Panc1 (cell line): ENCODE measurements at regions not wholly inside any gene's neighbourhood (a gene's known extent, or its start where the extent isn't known, plus 50 kb on each side); places are given as distances from the start of the nearest gene placed in this dataset.

Experiments
- ATAC-seq: fragments of 200-7000 bp; cut with Tn5 transposase; 2 replicates; pipeline ENCODE4 v1.9.1; 2020; ENCODE audit warnings: mild to moderate bottlenecking, moderate library complexity
- BruUV-seq: library from RNA; stranded (reverse); fragments of 400-500 nt; replicated peaks from 2 replicates; lab custom pipeline; 2021; lab: Mats Ljungman, UMichigan
- CTCF ChIA-PET: fragments of 300-600 bp; sonication (Branson Sonifier 250); formaldehyde crosslinking; loops from one replicate; lab custom pipeline; 2022; ENCODE audit warnings: antibody characterized with exemption; lab: Charles Lee
- POLR2A ChIA-PET: fragments of 300-600 bp; sonication (Branson Sonifier 250); formaldehyde crosslinking; loops from one replicate; lab custom pipeline; 2022; ENCODE audit warnings: antibody characterized with exemption; lab: Charles Lee
- DNase-seq: peaks from one replicate; pipeline ENCODE4 v3.0.0-alpha.2; 2010; ENCODE audit warnings: low read depth, low spot score
- H3K27ac ChIP-seq: 2 replicates; pipeline ENCODE4 v1.5.1; 2011; ENCODE audit warnings: mild to moderate bottlenecking, low read length, inconsistent platforms
- H3K27me3 ChIP-seq: fragments of 200-500 bp; sonication (Bioruptor generic); 2 replicates; pipeline ENCODE4 v1.6.0; 2014; ENCODE audit warnings: low read length, inconsistent platforms; ENCODE audit not compliant: control insufficient read depth, insufficient read depth
- H3K36me3 ChIP-seq: fragments of 200-500 bp; sonication (Bioruptor generic); 2 replicates; pipeline ENCODE4 v1.5.1; 2014; ENCODE audit warnings: inconsistent platforms, mild to moderate bottlenecking, low read length, moderate library complexity; ENCODE audit not compliant: control insufficient read depth, insufficient read depth
- H3K4me1 ChIP-seq: 2 replicates; pipeline ENCODE4 v1.5.1; 2011; ENCODE audit warnings: inconsistent platforms, mild to moderate bottlenecking, low read length, moderate library complexity; ENCODE audit not compliant: control insufficient read depth, insufficient read depth
- H3K4me3 ChIP-seq, 2 experiments: 2 replicates each; pipeline ENCODE4 v1.5.1; 2011 to 2012; ENCODE audit warnings: low read depth in 2 of 2, low read length in 2 of 2, mild to moderate bottlenecking in 2 of 2, inconsistent platforms in 1 of 2, moderate library complexity in 1 of 2
- H3K9me3 ChIP-seq: fragments of 200-500 bp; sonication (Bioruptor generic); 2 replicates; pipeline ENCODE4 v1.5.1; 2014; ENCODE audit warnings: low read depth, mild to moderate bottlenecking, inconsistent platforms, low read length, moderate library complexity; ENCODE audit not compliant: control insufficient read depth, insufficient read depth
- POLR2AphosphoS5 ChIP-seq: IDR thresholded peaks from 2 replicates; pipeline ENCODE4 v1.6.1; 2012; ENCODE audit warnings: mild to moderate bottlenecking, low read depth, low read length, moderate library complexity
- SIN3A ChIP-seq: IDR thresholded peaks from 2 replicates; pipeline ENCODE4 v1.6.1; 2012; ENCODE audit warnings: low read depth, mild to moderate bottlenecking, low read length, moderate library complexity, borderline replicate concordance; ENCODE audit not compliant: insufficient read depth
- TCF7L2 ChIP-seq: IDR thresholded peaks from 2 replicates; pipeline ENCODE4 v1.6.1; 2011; ENCODE audit warnings: mild to moderate bottlenecking, low read depth, low read length, inconsistent platforms
- in situ Hi-C: cut with HindIII; loops from 2 replicates; pipeline ENCODE4 v1.10.0; 2016; ENCODE audit warnings: low sequenced_read_pairs, low pct_unique_long_range_greater_than_20kb
- intact Hi-C: fragments of 100-400 bp; cut with micrococcal nuclease; formaldehyde crosslinking; loops from one replicate; pipeline ENCODE4 v1.10.0; 2022; ENCODE audit not compliant: unreplicated experiment
- TF ChIP-seq, protein P1 (sequence below), 2 experiments: IDR thresholded peaks; 2 replicates each; pipeline ENCODE4 v1.6.1; 2011 to 2012; ENCODE audit warnings: low read depth in 2 of 2, control low read depth in 1 of 2, low read length in 1 of 2, mild to moderate bottlenecking in 1 of 2, moderate library complexity in 1 of 2; ENCODE audit not compliant: insufficient read depth in 1 of 2
- TF ChIP-seq, protein P2 (sequence below): fragments of 450-650 bp; IDR thresholded peaks from 2 replicates; pipeline ENCODE4 v1.5.1; 2017; ENCODE audit warnings: mild to moderate bottlenecking

DNA sequence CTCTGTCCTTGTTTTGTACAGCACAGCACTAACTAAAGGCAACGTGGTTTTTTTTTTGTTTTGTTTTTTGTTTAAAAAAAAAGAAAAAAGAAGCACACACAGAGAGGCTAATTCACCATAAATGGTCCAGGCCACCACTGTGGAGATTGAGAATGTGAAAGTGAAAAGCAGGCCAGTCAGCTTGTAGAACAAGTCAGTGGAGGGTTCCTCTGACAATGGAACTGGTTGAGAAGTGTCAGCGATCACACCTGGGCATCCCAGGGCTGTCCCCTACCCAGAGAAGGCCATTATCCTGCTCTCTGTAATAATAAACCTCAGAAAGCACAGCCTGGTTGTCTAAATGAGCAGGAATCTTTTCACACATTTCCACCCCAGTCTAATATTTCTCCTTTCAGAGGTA lies 119.6 kb upstream of the ZNF438 start:
- POLR2A ChIA-PET: no interaction called here
- no peak for DNase-seq
- intact Hi-C loops: no loop called here
- no peak overlapping the region for H3K27ac ChIP-seq
- in situ Hi-C loops: no loop called here
- no peak for TF ChIP-seq TCF7L2
- H3K36me3 ChIP-seq: no peaks in the 10 kb centered on the region
- no peak overlapping the region for H3K4me3 ChIP-seq
- CTCF ChIA-PET: no interaction called here
- ATAC-seq: no peak
- BruUV-seq: no TSS peak
- no peaks in the 10 kb centered on the region for H3K27me3 ChIP-seq
- H3K9me3 ChIP-seq: no peaks in the 10 kb centered on the region
- no peaks in the 10 kb centered on the region for H3K4me1 ChIP-seq

DNA sequence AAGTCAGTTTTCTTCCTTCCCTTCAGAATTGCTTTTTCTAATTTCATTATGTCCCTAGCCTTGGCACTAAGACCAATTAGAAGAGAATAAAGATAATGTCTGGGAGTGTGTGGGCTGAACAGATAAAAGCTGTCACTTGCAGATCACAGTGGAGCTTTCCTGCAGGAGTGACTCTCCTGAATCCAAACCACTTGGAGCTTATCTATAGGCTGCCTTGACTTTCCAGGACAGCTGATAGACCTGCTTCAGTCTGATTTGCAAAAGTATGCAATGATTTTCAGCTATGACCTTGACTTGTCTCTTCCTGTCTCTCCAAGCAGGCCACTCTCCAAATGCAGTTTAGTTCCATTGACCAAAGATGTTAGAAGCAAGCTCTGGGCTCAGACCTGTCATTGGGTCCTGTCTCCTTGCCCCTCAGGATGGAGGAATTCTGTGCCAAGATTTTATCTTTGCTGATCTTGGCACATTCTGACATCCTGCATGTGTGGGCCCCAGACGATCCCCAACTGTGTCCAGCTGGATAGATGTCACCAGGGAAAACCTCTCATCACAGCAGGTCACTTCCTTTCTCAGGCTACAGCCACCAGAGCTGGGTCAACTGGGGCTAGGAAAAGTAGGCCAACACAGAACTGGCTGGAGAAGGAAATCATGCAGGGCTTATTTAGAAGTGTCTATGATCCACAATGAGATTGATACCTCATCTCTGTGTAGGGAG lies 120.9 kb upstream of the ZNF438 start:
- TF ChIP-seq, protein P1, sequence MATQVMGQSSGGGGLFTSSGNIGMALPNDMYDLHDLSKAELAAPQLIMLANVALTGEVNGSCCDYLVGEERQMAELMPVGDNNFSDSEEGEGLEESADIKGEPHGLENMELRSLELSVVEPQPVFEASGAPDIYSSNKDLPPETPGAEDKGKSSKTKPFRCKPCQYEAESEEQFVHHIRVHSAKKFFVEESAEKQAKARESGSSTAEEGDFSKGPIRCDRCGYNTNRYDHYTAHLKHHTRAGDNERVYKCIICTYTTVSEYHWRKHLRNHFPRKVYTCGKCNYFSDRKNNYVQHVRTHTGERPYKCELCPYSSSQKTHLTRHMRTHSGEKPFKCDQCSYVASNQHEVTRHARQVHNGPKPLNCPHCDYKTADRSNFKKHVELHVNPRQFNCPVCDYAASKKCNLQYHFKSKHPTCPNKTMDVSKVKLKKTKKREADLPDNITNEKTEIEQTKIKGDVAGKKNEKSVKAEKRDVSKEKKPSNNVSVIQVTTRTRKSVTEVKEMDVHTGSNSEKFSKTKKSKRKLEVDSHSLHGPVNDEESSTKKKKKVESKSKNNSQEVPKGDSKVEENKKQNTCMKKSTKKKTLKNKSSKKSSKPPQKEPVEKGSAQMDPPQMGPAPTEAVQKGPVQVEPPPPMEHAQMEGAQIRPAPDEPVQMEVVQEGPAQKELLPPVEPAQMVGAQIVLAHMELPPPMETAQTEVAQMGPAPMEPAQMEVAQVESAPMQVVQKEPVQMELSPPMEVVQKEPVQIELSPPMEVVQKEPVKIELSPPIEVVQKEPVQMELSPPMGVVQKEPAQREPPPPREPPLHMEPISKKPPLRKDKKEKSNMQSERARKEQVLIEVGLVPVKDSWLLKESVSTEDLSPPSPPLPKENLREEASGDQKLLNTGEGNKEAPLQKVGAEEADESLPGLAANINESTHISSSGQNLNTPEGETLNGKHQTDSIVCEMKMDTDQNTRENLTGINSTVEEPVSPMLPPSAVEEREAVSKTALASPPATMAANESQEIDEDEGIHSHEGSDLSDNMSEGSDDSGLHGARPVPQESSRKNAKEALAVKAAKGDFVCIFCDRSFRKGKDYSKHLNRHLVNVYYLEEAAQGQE (IDR thresholded peaks at IDR 0.05; ENCODE audit: insufficient read depth in 1 of 2, low read depth in 2 of 2, low read length in 1 of 2): no peak
- TF ChIP-seq SIN3A (no peak), POLR2AphosphoS5 (no peak), TCF7L2 (no peak)
- TF ChIP-seq, protein P2, sequence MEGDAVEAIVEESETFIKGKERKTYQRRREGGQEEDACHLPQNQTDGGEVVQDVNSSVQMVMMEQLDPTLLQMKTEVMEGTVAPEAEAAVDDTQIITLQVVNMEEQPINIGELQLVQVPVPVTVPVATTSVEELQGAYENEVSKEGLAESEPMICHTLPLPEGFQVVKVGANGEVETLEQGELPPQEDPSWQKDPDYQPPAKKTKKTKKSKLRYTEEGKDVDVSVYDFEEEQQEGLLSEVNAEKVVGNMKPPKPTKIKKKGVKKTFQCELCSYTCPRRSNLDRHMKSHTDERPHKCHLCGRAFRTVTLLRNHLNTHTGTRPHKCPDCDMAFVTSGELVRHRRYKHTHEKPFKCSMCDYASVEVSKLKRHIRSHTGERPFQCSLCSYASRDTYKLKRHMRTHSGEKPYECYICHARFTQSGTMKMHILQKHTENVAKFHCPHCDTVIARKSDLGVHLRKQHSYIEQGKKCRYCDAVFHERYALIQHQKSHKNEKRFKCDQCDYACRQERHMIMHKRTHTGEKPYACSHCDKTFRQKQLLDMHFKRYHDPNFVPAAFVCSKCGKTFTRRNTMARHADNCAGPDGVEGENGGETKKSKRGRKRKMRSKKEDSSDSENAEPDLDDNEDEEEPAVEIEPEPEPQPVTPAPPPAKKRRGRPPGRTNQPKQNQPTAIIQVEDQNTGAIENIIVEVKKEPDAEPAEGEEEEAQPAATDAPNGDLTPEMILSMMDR: no peak
- CTCF ChIA-PET: interaction anchor here (0.6 kb wide), 1 partner anchor 848 kb away, joined by 3 read pairs; no protein-coding TSS in a partner anchor

DNA sequence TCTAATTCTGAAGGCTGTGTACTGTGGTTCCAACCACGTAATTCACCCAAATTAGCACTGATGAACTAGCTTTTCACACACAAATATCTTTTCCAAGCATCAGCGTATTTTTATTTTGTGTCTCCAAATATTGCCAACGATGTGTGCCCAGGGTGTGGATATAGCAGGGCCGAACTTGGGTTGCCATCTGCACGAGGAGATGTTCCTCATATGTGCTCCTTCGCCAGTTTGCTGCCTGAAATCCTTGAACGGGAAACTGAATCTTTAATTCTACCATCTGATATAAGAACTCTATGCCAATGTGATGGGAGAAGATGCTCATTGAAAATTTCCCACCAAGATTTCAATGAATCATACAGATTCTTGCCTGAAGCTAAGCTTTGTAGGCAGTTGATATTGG lies 121.5 kb upstream of the ZNF438 start:
- intact Hi-C loops (no loop called here), in situ Hi-C loops (no loop called here)
- Histone ChIP-seq H3K9me3 (no peaks in the 10 kb centered on the region), H3K4me1 (no peaks in the 10 kb centered on the region), H3K27me3 (no peaks in the 10 kb centered on the region), H3K4me3 (no peak overlapping the region), H3K27ac (no peak overlapping the region), H3K36me3 (no peaks in the 10 kb centered on the region)
- no TSS peak for BruUV-seq
- ChIA-PET CTCF (no interaction called here), POLR2A (no interaction called here)
- no peak for ATAC-seq
- DNase-seq: no peak
- TF ChIP-seq, protein P2: no peak
- TF ChIP-seq POLR2AphosphoS5: no peak
- TF ChIP-seq TCF7L2: no peak

More for the DNA sequence above, 120.9 kb upstream of the ZNF438 start:
- no peak overlapping the region for H3K4me3 ChIP-seq
- POLR2A ChIA-PET: no interaction called here
- ATAC-seq: no peak
- in situ Hi-C loops: no loop called here
- H3K27me3 ChIP-seq: no peaks in the 10 kb centered on the region
- no peak for DNase-seq
- no peak overlapping the region for H3K27ac ChIP-seq
- intact Hi-C loops: no loop called here
- no peaks in the 10 kb centered on the region for H3K4me1 ChIP-seq
- H3K36me3 ChIP-seq: no peaks in the 10 kb centered on the region
- H3K9me3 ChIP-seq: no peaks in the 10 kb centered on the region
- BruUV-seq: no TSS peak
